H9 (cell line): ENCODE measurements at regions not wholly inside any gene's neighbourhood (a gene's known extent, or its start where the extent isn't known, plus 50 kb on each side); places are given as distances from the start of the nearest gene placed in this dataset.

Source experiments
- DNase-seq: peaks from one replicate; pipeline ENCODE4 v3.0.0-alpha.2; 2017
- H2AFZ ChIP-seq: one replicate; pipeline ENCODE4 v1.6.1; 2013; ENCODE audit warnings: mild to moderate bottlenecking, low read length, control low read depth, moderate library complexity
- H2AK5ac ChIP-seq: 2 replicates; pipeline ENCODE4 v1.6.1; 2013; ENCODE audit warnings: low read length, control low read depth, mixed read lengths; ENCODE audit not compliant: insufficient read length
- H2BK120ac ChIP-seq: one replicate; pipeline ENCODE4 v1.6.1; 2013; ENCODE audit warnings: low read depth, mild to moderate bottlenecking, low read length, control low read depth, inconsistent platforms; ENCODE audit not compliant: poor library complexity, severe bottlenecking
- H2BK12ac ChIP-seq: 2 replicates; pipeline ENCODE4 v1.6.1; 2013; ENCODE audit warnings: low read length, control low read depth, mixed read lengths, low read depth; ENCODE audit not compliant: insufficient read length
- H2BK15ac ChIP-seq: 2 replicates; pipeline ENCODE4 v1.6.1; 2013; ENCODE audit warnings: low read depth, low read length, control low read depth
- H2BK20ac ChIP-seq: one replicate; pipeline ENCODE4 v1.6.1; 2013; ENCODE audit warnings: low read depth, mild to moderate bottlenecking, low read length, control low read depth, inconsistent platforms; ENCODE audit not compliant: poor library complexity, severe bottlenecking
- H2BK5ac ChIP-seq: 2 replicates; pipeline ENCODE4 v1.6.1; 2013; ENCODE audit warnings: low read length, control low read depth, mixed read lengths; ENCODE audit not compliant: insufficient read length
- H3K14ac ChIP-seq: 2 replicates; pipeline ENCODE4 v1.6.1; 2013; ENCODE audit warnings: low read length, control low read depth; ENCODE audit not compliant: insufficient read depth
- H3K18ac ChIP-seq: 2 replicates; pipeline ENCODE4 v1.6.1; 2013; ENCODE audit warnings: low read depth, mild to moderate bottlenecking, mixed read lengths, low read length, control low read depth; ENCODE audit not compliant: insufficient read length
- H3K23ac ChIP-seq: 2 replicates; pipeline ENCODE4 v1.6.1; 2013; ENCODE audit warnings: low read length, control low read depth, mixed read lengths, low read depth; ENCODE audit not compliant: insufficient read length
- H3K23me2 ChIP-seq: 2 replicates; pipeline ENCODE4 v1.6.1; 2013; ENCODE audit warnings: low read depth, mild to moderate bottlenecking, mixed read lengths, low read length, control low read depth; ENCODE audit not compliant: insufficient read length, poor library complexity, severe bottlenecking
- H3K27ac ChIP-seq: 2 replicates; pipeline ENCODE4 v1.5.1; 2013; ENCODE audit warnings: low read length, control low read depth, mixed read lengths, low read depth; ENCODE audit not compliant: insufficient read length
- H3K27me3 ChIP-seq: 2 replicates; pipeline ENCODE4 v1.6.1; 2013; ENCODE audit warnings: low read length, control low read depth, inconsistent platforms; ENCODE audit not compliant: insufficient read depth
- H3K4ac ChIP-seq: 2 replicates; pipeline ENCODE4 v1.6.1; 2013; ENCODE audit warnings: low read depth, mild to moderate bottlenecking, control low read depth, inconsistent platforms, low read length, moderate library complexity
- H3K4me1 ChIP-seq: 2 replicates; pipeline ENCODE4 v1.6.1; 2013; ENCODE audit warnings: low read length, control low read depth, inconsistent platforms; ENCODE audit not compliant: insufficient read depth
- H3K4me2 ChIP-seq: 2 replicates; pipeline ENCODE4 v1.6.1; 2013; ENCODE audit warnings: low read length, control low read depth, mixed read lengths; ENCODE audit not compliant: insufficient read length, insufficient read depth
- H3K56ac ChIP-seq: 2 replicates; pipeline ENCODE4 v1.6.1; 2013; ENCODE audit warnings: low read depth, mild to moderate bottlenecking, mixed read lengths, low read length, control low read depth; ENCODE audit not compliant: insufficient read length
- H3K79me1 ChIP-seq: 2 replicates; pipeline ENCODE4 v1.6.1; 2013; ENCODE audit warnings: low read depth, mild to moderate bottlenecking, moderate library complexity, low read length, control low read depth, inconsistent platforms; ENCODE audit not compliant: insufficient read depth, poor library complexity, severe bottlenecking
- H3K79me2 ChIP-seq: 2 replicates; pipeline ENCODE4 v1.6.1; 2013; ENCODE audit warnings: low read length, control low read depth, inconsistent platforms; ENCODE audit not compliant: insufficient read depth
- H3K9ac ChIP-seq: 2 replicates; pipeline ENCODE4 v1.6.1; 2013; ENCODE audit warnings: low read length, control low read depth, mixed read lengths; ENCODE audit not compliant: insufficient read length; ENCODE audit errors: extremely low read depth
- H3K9me3 ChIP-seq: one replicate; pipeline ENCODE4 v1.6.1; 2013; ENCODE audit warnings: low read depth, low read length, inconsistent platforms; ENCODE audit not compliant: control insufficient read depth
- H3T11ph ChIP-seq: one replicate; pipeline ENCODE4 v1.6.1; 2013; ENCODE audit warnings: mild to moderate bottlenecking, low read length, control low read depth, inconsistent platforms
- H4K20me1 ChIP-seq: one replicate; pipeline ENCODE4 v1.6.1; 2013; ENCODE audit not compliant: control insufficient read depth, insufficient read length, insufficient read depth
- H4K5ac ChIP-seq: 2 replicates; pipeline ENCODE4 v1.6.1; 2013; ENCODE audit warnings: low read depth, mild to moderate bottlenecking, mixed read lengths, low read length, control low read depth; ENCODE audit not compliant: insufficient read length
- H4K8ac ChIP-seq: replicated peaks from 2 replicates; pipeline ENCODE4 v1.6.1; 2013; ENCODE audit warnings: low read length, control low read depth, mixed read lengths, low read depth; ENCODE audit not compliant: insufficient read length
- H4K91ac ChIP-seq: 2 replicates; pipeline ENCODE4 v1.6.1; 2013; ENCODE audit warnings: low read depth, mild to moderate bottlenecking, moderate library complexity, mixed read lengths, low read length, control low read depth; ENCODE audit not compliant: insufficient read length
- H3K27ac Mint-ChIP-seq, 3 experiments: 2 replicates in 2 of 3; 3 replicates in 1 of 3; pipeline ENCODE4 v1.8.0; 2020 to 2021; ENCODE audit warnings: mixed read lengths in 3 of 3, mild to moderate bottlenecking in 1 of 3, moderate library complexity in 1 of 3
- H3K27me3 Mint-ChIP-seq: 2 replicates; pipeline ENCODE4 v1.8.0; 2021; ENCODE audit warnings: low read depth, mild to moderate bottlenecking, moderate library complexity, mixed read lengths
- H3K36me3 Mint-ChIP-seq, 3 experiments: 2 replicates in 2 of 3; 3 replicates in 1 of 3; pipeline ENCODE4 v1.8.0; 2020 to 2021; ENCODE audit warnings: low read depth in 3 of 3, mixed read lengths in 3 of 3; ENCODE audit not compliant: insufficient read depth in 1 of 3
- H3K4me1 Mint-ChIP-seq, 2 experiments: 2 replicates each; pipeline ENCODE4 v1.8.0; 2020; ENCODE audit warnings: mixed read lengths in 2 of 2
- H3K4me3 Mint-ChIP-seq, 2 experiments: 2 replicates in 1 of 2; 3 replicates in 1 of 2; pipeline ENCODE4 v1.8.0; 2020 to 2021; ENCODE audit warnings: mild to moderate bottlenecking in 2 of 2, mixed read lengths in 2 of 2, moderate library complexity in 1 of 2
- H3K9me3 Mint-ChIP-seq, 2 experiments: 2 replicates in 1 of 2; 3 replicates in 1 of 2; pipeline ENCODE4 v1.8.0; 2020; ENCODE audit warnings: mild to moderate bottlenecking in 2 of 2, mixed read lengths in 2 of 2, moderate library complexity in 1 of 2
- WGBS: extraction: QIAGEN DNeasy Blood & Tissue Kit; methylation state at CpG from one replicate; pipeline ENCODE4 v1.1.7; 2013; ENCODE audit warnings: missing lambda C conversion rate, low lambda C conversion rate, mixed read lengths; ENCODE audit not compliant: insufficient read length; ENCODE audit errors: extremely low coverage; 5-methylcytosine and 5-hydroxymethylcytosine counted together
- TF ChIP-seq, protein P1 (sequence below): fragments of 200-600 bp; sonication (generic); conservative IDR thresholded peaks from 3 replicates; pipeline ENCODE4 v1.8.0; 2021; ENCODE audit warnings: antibody characterized with exemption, mild to moderate bottlenecking

DNA sequence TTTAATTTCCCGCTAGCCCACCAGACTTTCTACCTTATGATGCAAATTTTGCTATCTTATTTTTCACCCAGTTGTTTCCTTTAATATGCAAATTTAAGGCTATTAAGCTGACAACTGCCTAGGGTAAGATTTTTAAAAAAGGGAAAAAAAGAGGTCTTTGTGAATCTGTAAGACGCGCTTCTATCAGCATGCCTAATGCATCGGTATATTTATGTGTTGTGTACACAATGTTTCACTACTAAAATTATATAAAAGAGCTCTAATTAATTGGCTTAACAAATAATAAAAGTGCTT is 386.6 kb downstream of the KIF20B start:
- no peak overlapping the region for H2BK12ac ChIP-seq
- H4K5ac ChIP-seq = no peak overlapping the region
- no peak overlapping the region for H3K14ac ChIP-seq
- H3K27ac ChIP-seq = no peak overlapping the region
- no peak overlapping the region for H2AK5ac ChIP-seq
- Mint-ChIP-seq H3K9me3 (peaks cover 3 to 10% of the 10 kb centered on the region in 2 experiments; a peak in 3 of 5 replicates), H3K27ac (no peak overlapping the region), H3K4me1 (peaks cover 39 to 42% of the 10 kb centered on the region in 2 experiments), H3K4me3 (no peak overlapping the region), H3K36me3 (peaks cover 0 to 19% (median 8%) of the 10 kb centered on the region in 3 experiments; a peak in 5 of 7 replicates), H3K27me3 (peaks cover 1% of the 10 kb centered on the region; the same call in 1 of the 2 replicates)
- H3K79me1 ChIP-seq = no peaks in the 10 kb centered on the region
- no peaks in the 10 kb centered on the region for H3K79me2 ChIP-seq
- H3T11ph ChIP-seq = no peak overlapping the region
- no peak overlapping the region for H3K23ac ChIP-seq
- no peak for DNase-seq
- H2AFZ ChIP-seq = no peak overlapping the region
- H3K4ac ChIP-seq = no peak overlapping the region
- H2BK120ac ChIP-seq = no peak overlapping the region
- H4K91ac ChIP-seq = no peak overlapping the region
- H3K9ac ChIP-seq = no peak overlapping the region
- H3K56ac ChIP-seq = no peak overlapping the region
- H4K20me1 ChIP-seq = no peaks in the 10 kb centered on the region
- no peak overlapping the region for H2BK15ac ChIP-seq
- no peak overlapping the region for H2BK5ac ChIP-seq
- no peaks in the 10 kb centered on the region for H3K27me3 ChIP-seq
- peaks cover 2% of the 10 kb centered on the region; the same call in 1 of the 2 replicates for H3K4me1 ChIP-seq
- no peak overlapping the region for H2BK20ac ChIP-seq
- H3K23me2 ChIP-seq = no peaks in the 10 kb centered on the region
- WGBS = no CpG with 5 or more reads among the region's 4 CpGs
- no peak overlapping the region for H3K18ac ChIP-seq
- TF ChIP-seq, protein P1, sequence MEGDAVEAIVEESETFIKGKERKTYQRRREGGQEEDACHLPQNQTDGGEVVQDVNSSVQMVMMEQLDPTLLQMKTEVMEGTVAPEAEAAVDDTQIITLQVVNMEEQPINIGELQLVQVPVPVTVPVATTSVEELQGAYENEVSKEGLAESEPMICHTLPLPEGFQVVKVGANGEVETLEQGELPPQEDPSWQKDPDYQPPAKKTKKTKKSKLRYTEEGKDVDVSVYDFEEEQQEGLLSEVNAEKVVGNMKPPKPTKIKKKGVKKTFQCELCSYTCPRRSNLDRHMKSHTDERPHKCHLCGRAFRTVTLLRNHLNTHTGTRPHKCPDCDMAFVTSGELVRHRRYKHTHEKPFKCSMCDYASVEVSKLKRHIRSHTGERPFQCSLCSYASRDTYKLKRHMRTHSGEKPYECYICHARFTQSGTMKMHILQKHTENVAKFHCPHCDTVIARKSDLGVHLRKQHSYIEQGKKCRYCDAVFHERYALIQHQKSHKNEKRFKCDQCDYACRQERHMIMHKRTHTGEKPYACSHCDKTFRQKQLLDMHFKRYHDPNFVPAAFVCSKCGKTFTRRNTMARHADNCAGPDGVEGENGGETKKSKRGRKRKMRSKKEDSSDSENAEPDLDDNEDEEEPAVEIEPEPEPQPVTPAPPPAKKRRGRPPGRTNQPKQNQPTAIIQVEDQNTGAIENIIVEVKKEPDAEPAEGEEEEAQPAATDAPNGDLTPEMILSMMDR = no peak
- no peak overlapping the region for H4K8ac ChIP-seq
- no peaks in the 10 kb centered on the region for H3K9me3 ChIP-seq
- H3K4me2 ChIP-seq = no peak overlapping the region
